Liver (tissue), 3 donors: ENCODE measurements at regions not wholly inside any gene's neighbourhood (a gene's known extent, or its start where the extent isn't known, plus 50 kb on each side); places are given as distances from the start of the nearest gene placed in this dataset.

ENCODE experiments used
- CTCF ChIP-seq: fragments of 150-350 bp; IDR thresholded peaks from 2 replicates; pipeline ENCODE4 v1.5.1; 2017; ENCODE audit warnings: improper control_type of control experiment, low read depth, low read length; ENCODE audit not compliant: missing input control
- RAD21 ChIP-seq, 2 donors: IDR thresholded peaks; 2 replicates each; pipeline ENCODE4 v1.6.1; 2016; ENCODE audit warnings: antibody characterized with exemption in 2 of 2, mild to moderate bottlenecking in 2 of 2
- donor health status: healthy.
- donor health status: healthy.

- TF ChIP-seq CTCF (no peak), RAD21 (IDR thresholded peaks at IDR 0.05) (no peak)
Measured at GRCh38 chr14:66121859-66122258, 364.3 kb upstream of the CCDC196 start.
